GM11168 (cell line): ENCODE measurements at regions not wholly inside any gene's neighbourhood (a gene's known extent, or its start where the extent isn't known, plus 50 kb on each side); places are given as distances from the start of the nearest gene placed in this dataset.
"Not testable (repeated sequence)": the region's sequence is repeated elsewhere in the genome, so short reads cannot be mapped to it uniquely, and the experiment has no call there.

Experiments used
- in situ Hi-C: fragments of 300-500 bp; cut with MboI; formaldehyde crosslinking; loops from one replicate; pipeline ENCODE4 v1.12.0; 2022; ENCODE audit warnings: low sequenced_read_pairs; ENCODE audit not compliant: unreplicated experiment

DNA sequence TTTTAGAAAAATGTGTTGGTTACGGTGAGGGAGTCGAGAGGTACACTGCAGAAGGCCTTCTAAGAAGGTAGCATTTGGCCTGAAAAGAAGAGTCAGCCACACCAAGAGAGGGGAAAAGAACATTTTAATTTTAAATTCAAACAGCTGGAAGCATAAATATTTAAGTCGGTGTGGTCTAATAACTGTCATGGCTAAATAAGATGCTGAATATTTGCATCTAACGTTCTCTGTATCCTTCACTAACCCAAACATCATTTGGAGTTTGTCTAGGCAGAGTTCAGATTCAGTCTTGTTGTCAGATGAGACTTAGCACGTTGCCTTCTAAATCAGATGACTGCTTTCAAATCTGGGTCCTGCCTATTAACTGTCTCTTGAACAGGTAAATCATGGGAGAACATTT lies 583.3 kb downstream of the DIPK2A start:
- in situ Hi-C loops, result no loop called here

GRCh38 chr3:144556392-144556791 lies 584.8 kb downstream of the DIPK2A start:
- in situ Hi-C loops, result no loop called here

- in situ Hi-C loops, result no loop called here
These were observed 585.9 kb downstream of the DIPK2A start for GRCh38 chr3:144557515-144557914.

- in situ Hi-C loops, result no loop called here
These were observed 592.4 kb downstream of the DIPK2A start for GRCh38 chr3:144564011-144564410.

GRCh38 chr3:144566320-144566719 lies 594.7 kb downstream of the DIPK2A start:
- in situ Hi-C loops, result no loop called here

GRCh38 chr3:144569651-144570050 lies 598.0 kb downstream of the DIPK2A start:
- in situ Hi-C loops, result no loop called here

DNA sequence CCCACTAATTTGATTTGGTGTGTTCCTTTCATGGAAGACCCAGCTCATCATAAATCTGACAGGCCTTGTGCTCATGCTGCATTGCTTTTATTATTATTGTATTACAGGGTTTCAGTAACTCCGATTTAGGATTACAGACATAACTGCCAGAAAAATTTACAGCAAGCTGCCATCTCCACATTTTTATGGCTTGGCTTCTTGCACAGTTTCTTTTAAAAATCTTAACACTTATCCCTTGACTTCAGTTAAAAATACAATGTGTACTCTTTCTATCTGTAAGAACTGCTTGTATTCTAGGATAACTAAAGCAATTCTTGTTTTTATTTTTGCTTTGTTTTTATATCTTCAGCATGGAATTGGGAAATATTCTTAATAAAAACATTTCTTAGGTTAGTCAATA lies 612.2 kb downstream of the DIPK2A start:
- in situ Hi-C loops, result no loop called here

- in situ Hi-C loops, result no loop called here
These were observed 613.8 kb downstream of the DIPK2A start for GRCh38 chr3:144585408-144585807.

- in situ Hi-C loops, result no loop called here
These were observed 614.3 kb downstream of the DIPK2A start for GRCh38 chr3:144585953-144586352.

DNA sequence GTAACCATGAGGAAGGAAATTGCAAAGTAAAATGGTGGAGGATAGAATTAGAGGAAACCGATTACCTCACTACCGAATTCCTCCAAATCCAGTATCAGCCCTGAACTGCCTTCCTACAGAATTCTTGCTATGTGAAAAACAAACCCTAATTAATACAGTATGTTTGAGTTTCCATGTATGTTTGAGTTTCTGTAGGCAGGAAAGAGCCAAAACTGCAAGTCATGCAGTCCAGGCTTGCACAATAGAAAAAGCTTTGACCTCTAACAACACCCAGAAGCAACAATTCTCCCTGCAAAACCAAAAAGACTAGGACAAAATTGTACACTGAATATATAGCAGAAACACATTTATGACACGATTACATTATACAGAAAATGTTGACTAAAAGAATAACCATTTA lies 614.8 kb downstream of the DIPK2A start:
- in situ Hi-C loops, result no loop called here

- in situ Hi-C loops, result no loop called here
These were observed 619.2 kb downstream of the DIPK2A start for GRCh38 chr3:144590854-144591253.

GRCh38 chr3:144593881-144594280 lies 622.3 kb downstream of the DIPK2A start:
- in situ Hi-C loops, result no loop called here

- in situ Hi-C loops, result not testable (repeated sequence)
These were observed 648.6 kb downstream of the DIPK2A start for GRCh38 chr3:144620236-144620635.

DNA sequence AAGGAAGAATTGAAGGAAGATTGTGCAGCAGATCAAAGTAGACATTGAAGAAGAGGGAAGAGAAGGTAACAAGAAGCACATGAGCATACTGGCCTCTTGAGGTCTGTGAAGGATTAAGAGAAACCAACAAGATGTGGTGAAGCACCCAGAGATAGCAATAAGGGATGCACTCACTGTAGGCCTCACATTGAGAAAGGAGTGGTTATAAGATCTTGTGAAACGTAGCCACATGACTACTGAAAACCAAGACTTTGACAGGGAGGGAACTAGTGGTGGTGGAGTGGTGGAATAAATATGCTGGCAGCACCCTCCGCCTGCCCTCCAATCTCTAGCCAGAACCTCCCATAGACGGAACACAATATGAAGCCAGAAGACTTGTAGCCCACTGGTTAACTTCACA lies 651.2 kb downstream of the DIPK2A start:
- in situ Hi-C loops, result no loop called here

GRCh38 chr3:144624656-144625055 lies 653.0 kb downstream of the DIPK2A start:
- in situ Hi-C loops, result no loop called here

DNA sequence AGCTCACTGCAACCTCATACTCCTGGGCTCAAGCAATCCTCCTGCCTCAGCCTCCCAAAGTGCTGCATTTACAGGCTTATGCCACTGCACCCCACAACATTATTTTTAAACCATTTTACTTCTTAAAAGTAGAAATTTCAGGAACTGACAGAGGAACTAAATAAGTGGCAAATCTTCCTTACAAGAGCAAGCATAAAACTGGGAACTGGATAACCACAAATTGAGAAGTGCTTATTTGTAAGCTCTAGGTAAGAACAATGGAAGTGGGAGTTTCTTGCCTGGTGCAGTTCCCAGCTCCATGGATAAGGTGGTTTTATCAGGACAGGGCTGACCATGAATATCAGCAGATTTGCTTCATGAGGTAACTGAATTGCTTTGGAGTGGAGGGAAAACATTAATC lies 655.2 kb downstream of the DIPK2A start:
- in situ Hi-C loops, result no loop called here

GRCh38 chr3:144629381-144629780 lies 657.8 kb downstream of the DIPK2A start:
- in situ Hi-C loops, result no loop called here

GRCh38 chr3:144636833-144637232 lies 665.2 kb downstream of the DIPK2A start:
- in situ Hi-C loops, result no loop called here

DNA sequence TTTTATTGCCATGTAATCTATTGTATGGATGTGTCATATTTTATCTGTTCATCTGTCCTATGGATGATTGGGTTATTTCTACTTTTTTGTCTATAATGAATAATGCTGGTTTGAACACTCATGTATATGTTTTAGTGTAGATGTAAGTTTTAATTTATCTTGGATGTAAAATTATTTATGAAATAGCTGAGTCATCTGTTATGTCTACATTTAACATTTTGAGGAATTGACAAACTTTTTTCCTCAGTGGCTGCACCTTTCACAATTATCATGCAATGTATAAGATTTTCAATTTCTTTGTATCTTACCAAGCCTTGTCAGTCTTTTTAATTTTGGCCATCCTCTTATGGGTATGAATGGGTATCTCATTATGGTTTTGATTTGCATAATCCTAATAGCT lies 666.4 kb downstream of the DIPK2A start:
- in situ Hi-C loops, result no loop called here

DNA sequence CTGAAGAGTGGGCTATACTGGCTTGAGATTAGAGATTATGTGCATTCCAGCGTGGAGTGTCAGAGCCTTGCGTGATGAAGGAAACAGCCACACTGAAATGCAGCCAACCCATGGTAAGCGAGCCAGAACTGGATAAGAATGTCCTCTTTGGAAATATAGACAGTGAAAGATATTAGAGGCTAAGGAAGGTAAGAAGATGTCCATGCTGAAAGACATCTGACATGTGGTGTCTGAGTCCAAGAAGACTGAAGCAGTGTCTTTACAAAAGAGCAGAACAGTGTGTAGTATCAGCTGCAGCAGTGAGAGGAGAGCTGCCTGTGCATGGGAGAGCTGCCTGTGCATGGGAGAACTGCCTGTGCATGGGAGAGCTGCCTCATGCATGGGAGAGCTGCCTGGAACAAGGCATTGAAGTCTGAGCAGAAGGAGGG lies 672.2 kb downstream of the DIPK2A start:
- in situ Hi-C loops, result no loop called here

DNA sequence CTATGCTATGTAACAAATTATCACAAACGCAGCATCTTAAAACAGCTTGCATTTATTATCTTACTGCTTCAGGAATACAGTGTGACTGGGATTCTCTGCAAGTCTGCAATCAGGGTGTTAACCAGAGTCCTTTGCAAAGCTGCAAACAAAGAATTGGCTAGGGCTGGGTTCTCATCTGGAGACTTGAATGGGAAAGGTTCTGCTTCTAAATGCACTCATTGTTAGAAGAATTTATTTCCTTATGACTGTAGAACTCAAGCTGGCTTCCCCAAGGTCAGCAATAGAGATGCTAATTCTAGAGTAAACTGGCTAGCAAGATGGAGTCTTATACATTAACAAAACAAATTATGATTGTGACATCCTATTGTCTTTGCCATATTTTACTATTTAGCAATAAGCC lies 673.7 kb downstream of the DIPK2A start:
- in situ Hi-C loops, result no loop called here

- in situ Hi-C loops, result no loop called here
These were observed 678.8 kb downstream of the DIPK2A start for GRCh38 chr3:144650380-144650779.

GRCh38 chr3:144652573-144652972 lies 681.0 kb downstream of the DIPK2A start:
- in situ Hi-C loops, result no loop called here
